ENCODE measurements at regions not wholly inside any gene's neighbourhood (a gene's known extent, or its start where the extent isn't known, plus 50 kb on each side); places are given as distances from the start of the nearest gene placed in this dataset.

DNA sequence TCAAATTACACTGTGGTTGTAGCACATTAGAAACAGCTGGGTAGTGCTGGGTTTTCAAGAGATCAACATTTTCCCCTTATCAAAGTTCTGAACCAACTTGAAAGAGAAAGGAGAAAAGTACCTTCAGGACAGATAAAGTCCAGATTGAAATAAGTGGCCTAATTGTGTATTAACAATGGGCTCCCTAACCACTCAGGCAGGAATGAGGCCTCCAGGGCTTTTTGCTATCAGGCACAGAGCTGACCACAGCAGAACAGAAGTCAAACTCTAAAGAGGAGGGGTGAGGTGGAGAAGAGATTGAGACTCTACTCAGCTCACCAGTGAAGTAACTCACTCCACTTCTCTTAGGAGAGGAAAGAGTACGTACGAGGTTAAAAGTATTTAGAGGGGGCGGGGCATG, 394.1 kb upstream of the PHF14 start:
- no peak overlapping the region for H3K4me3 ChIP-seq (ENCODE audit: control insufficient read depth, low read depth, low read length)
- TF ChIP-seq, protein P1, sequence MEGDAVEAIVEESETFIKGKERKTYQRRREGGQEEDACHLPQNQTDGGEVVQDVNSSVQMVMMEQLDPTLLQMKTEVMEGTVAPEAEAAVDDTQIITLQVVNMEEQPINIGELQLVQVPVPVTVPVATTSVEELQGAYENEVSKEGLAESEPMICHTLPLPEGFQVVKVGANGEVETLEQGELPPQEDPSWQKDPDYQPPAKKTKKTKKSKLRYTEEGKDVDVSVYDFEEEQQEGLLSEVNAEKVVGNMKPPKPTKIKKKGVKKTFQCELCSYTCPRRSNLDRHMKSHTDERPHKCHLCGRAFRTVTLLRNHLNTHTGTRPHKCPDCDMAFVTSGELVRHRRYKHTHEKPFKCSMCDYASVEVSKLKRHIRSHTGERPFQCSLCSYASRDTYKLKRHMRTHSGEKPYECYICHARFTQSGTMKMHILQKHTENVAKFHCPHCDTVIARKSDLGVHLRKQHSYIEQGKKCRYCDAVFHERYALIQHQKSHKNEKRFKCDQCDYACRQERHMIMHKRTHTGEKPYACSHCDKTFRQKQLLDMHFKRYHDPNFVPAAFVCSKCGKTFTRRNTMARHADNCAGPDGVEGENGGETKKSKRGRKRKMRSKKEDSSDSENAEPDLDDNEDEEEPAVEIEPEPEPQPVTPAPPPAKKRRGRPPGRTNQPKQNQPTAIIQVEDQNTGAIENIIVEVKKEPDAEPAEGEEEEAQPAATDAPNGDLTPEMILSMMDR (conservative IDR thresholded peaks at IDR 0.05; ENCODE audit: control insufficient read depth, insufficient read depth, low read depth, low read length), result no peak
- DNase-seq (ENCODE audit: low read depth), result no peak

DNA sequence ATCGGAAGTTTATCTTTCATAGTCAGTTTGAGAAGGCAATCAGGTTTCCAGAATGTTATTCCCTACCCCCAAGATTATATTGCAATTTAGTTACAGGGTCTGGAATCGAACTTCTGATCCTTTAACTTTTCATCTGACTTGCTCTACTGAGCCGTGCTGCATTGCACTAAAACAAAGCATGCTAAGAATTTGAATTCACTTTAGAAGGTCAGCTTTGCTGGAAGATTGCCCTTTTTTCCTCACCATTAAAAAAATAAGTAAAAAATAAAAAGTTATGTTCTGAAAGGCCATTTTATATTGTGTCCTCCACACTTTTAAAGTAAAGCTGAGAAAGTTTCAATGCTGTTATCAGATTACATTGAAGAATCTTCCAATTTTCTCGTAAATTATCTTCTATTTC, 388.8 kb upstream of the PHF14 start:
- TF ChIP-seq, protein P1 (conservative IDR thresholded peaks at IDR 0.05; ENCODE audit: control insufficient read depth, insufficient read depth, low read depth, low read length), result no peak
- no peak for DNase-seq (ENCODE audit: low read depth)
- H3K4me3 ChIP-seq (ENCODE audit: control insufficient read depth, low read depth, low read length), result no peak overlapping the region

DNA sequence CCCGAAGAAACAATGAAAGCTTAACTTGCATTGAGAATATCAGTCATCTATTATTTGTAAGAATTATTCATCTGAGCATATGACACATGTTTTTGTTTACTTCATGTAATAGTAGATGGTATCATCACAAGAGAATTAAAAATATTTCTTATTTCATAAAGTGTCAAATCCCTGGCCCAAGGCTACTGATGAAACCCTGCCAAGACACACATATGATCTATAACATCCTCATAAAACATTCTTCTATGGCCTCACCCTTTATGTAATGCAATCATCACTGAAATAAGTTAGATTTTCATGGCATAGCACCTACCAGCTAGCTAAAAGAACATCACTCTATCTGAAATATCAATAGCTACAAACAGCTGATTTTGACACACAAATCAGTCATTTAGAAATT, 385.6 kb upstream of the PHF14 start:
- TF ChIP-seq, protein P1 (conservative IDR thresholded peaks at IDR 0.05; ENCODE audit: control insufficient read depth, insufficient read depth, low read depth, low read length), result no peak
- no peak for DNase-seq (ENCODE audit: low read depth)
- no peak overlapping the region for H3K4me3 ChIP-seq (ENCODE audit: control insufficient read depth, low read depth, low read length)

DNA sequence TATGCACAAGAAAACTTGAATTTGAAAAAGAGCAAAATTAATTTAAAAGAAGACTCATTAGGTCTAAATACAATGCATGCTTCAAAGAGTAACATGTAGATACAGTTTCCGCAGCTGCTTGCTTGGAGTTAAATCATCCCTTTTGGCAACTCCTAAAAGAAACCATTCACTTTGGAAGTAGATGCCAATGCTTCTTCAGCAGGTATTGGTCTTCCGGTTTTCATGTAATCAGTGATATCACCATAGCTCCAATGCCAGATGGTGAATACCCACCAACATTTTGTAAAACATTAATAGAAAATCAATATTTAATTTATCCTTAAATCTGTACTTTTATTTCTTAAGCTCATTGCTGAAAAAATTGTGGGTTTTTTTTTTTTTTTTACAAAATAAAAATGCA, 381.1 kb upstream of the PHF14 start:
- no peak overlapping the region for H3K4me3 ChIP-seq (ENCODE audit: control insufficient read depth, low read depth, low read length)
- TF ChIP-seq, protein P1 (conservative IDR thresholded peaks at IDR 0.05; ENCODE audit: control insufficient read depth, insufficient read depth, low read depth, low read length), result no peak
- no peak for DNase-seq (ENCODE audit: low read depth)

DNA sequence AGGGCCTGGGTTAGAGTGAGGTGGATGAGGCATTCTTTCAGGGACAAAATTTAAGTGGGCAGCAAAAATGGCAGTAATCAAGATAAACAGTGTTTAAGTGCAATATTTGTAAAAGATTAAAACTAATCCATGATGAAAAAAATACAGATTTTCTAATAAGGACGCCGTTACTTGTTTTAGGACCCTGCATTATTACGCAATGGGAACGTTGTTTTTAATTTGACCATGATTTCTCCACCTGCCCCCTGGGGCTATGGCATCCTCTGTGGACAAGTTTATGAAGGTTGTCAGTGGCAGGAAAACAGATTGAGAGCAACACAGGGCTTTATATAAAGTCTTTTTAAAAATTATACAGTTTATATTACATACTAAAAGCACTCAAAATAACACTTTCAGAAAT, 380.6 kb upstream of the PHF14 start:
- TF ChIP-seq, protein P1 (conservative IDR thresholded peaks at IDR 0.05; ENCODE audit: control insufficient read depth, insufficient read depth, low read depth, low read length), result no peak
- DNase-seq (ENCODE audit: low read depth), result no peak
- no peak overlapping the region for H3K4me3 ChIP-seq (ENCODE audit: control insufficient read depth, low read depth, low read length)

DNA sequence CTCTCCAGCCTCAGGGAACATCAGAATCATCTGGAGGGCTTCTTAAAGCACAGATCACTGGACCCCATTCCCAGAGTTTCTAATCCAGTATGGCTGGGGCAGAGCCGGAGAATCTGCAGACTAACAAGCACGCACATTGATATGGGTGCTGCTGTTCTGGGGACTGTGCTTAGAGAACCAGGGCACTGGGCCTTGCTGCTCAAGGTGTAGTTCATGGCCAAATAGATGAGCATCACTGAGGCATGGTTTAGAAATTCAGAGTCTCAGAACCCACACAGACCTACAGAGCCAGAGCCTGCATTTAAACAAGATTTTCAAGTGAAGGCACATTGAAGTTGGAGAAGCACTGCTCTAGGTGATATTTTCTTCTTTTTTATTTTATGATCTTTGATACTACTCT, 376.8 kb upstream of the PHF14 start:
- TF ChIP-seq, protein P1 (conservative IDR thresholded peaks at IDR 0.05; ENCODE audit: control insufficient read depth, insufficient read depth, low read depth, low read length), result no peak
- DNase-seq (ENCODE audit: low read depth), result no peak
- no peak overlapping the region for H3K4me3 ChIP-seq (ENCODE audit: control insufficient read depth, low read depth, low read length)

DNA sequence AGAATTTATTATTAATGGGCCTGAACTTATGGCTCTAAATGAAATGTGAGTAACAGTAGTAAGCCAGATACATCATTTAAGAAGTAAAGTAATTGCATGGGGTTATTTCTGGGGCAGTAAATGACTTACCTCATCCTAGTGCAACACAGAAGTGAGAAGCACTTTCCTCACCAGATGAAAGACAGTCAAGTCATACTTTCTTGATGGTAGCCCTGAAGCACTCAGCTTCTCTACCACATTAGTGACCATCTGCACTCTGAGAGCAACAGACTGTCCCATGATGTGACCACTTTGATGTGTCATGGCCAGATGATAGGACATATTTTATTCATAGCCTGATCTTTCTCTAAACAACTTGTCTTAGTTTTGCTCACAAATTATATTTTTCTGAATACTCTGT, 369.5 kb upstream of the PHF14 start:
- TF ChIP-seq, protein P1 (conservative IDR thresholded peaks at IDR 0.05; ENCODE audit: control insufficient read depth, insufficient read depth, low read depth, low read length), result no peak
- no peak for DNase-seq (ENCODE audit: low read depth)
- no peak overlapping the region for H3K4me3 ChIP-seq (ENCODE audit: control insufficient read depth, low read depth, low read length)

Data from fibroblast of mammary gland (primary cell).